Retinal pigment epithelial cell (primary cell): ENCODE measurements at regions not wholly inside any gene's neighbourhood (a gene's known extent, or its start where the extent isn't known, plus 50 kb on each side); places are given as distances from the start of the nearest gene placed in this dataset.

Source experiments
- DNase-seq: peaks from one replicate; pipeline ENCODE4 v3.0.0-alpha.2; 2010; ENCODE audit warnings: low read depth
- H3K4me3 ChIP-seq: 2 replicates; pipeline ENCODE4 v1.5.1; 2011; ENCODE audit warnings: mild to moderate bottlenecking, low read length, control low read depth, moderate library complexity
- CTCF ChIP-seq: conservative IDR thresholded peaks from 2 replicates; pipeline ENCODE4 v1.5.1; 2011; ENCODE audit warnings: low read depth, low read length, control low read depth, inconsistent platforms

- H3K4me3 ChIP-seq: no peak overlapping the region
- no peak for TF ChIP-seq CTCF
- no peak for DNase-seq
These were observed 284.5 kb downstream of the XXYLT1 start for GRCh38 chr3:194986208-194987043.

GRCh38 chr3:194987571-194988494 lies 283.1 kb downstream of the XXYLT1 start:
- no peak for TF ChIP-seq CTCF
- no peak overlapping the region for H3K4me3 ChIP-seq
- no peak for DNase-seq

- H3K4me3 ChIP-seq: no peak overlapping the region
- no peak for DNase-seq
- TF ChIP-seq CTCF: no peak
These were observed 282.3 kb downstream of the XXYLT1 start for GRCh38 chr3:194988495-194989165.

- no peak for TF ChIP-seq CTCF
- no peak for DNase-seq
- no peak overlapping the region for H3K4me3 ChIP-seq
These were observed 281.7 kb downstream of the XXYLT1 start for GRCh38 chr3:194989241-194989640.

GRCh38 chr3:194990454-194991337 lies 280.3 kb downstream of the XXYLT1 start:
- no peak for DNase-seq
- H3K4me3 ChIP-seq: no peak overlapping the region

More at GRCh38 chr3:194990454-194991337, 280.3 kb downstream of the XXYLT1 start:
- TF ChIP-seq CTCF: no peak
